HG03280 (cell line): ENCODE measurements at regions not wholly inside any gene's neighbourhood (a gene's known extent, or its start where the extent isn't known, plus 50 kb on each side); places are given as distances from the start of the nearest gene placed in this dataset.

Source experiments
- ATAC-seq: cut with Tn5 transposase; IDR thresholded peaks from one replicate; pipeline ENCODE4 v1.9.1; 2021; ENCODE audit warnings: mild to moderate bottlenecking, moderate library complexity; ENCODE audit not compliant: unreplicated experiment

DNA sequence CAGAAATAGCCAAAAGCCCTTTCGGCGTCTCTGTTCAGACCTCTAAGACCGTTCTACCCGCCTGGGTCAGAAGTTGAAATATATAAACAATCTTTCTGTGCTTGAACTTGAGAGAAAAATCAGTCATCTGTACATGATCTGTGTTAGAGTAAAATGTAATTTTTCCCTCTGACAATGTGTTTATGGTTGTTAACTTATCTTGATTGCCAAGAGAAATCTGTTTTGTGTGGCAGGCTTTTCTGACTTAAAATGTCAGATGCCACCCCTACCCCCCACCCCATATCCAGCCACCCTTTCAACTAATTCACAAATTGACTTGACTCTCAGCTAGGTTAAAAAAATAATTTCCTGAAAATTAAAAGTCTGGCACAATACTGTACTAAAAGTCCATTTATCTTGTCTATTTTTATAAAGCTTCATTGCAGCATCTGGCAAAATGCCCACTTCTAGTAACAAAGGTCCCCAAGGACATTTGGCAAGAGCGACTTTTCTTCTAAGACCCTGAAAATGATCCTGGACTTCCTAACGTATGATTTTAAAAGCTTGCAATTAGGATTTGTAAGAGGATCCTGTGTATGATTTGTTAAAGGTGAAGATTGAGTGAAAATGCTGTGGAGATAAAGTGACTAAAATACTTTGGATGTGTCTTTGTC is 304.2 kb downstream of the EPHA4 start:
- ATAC-seq = no peak

DNA sequence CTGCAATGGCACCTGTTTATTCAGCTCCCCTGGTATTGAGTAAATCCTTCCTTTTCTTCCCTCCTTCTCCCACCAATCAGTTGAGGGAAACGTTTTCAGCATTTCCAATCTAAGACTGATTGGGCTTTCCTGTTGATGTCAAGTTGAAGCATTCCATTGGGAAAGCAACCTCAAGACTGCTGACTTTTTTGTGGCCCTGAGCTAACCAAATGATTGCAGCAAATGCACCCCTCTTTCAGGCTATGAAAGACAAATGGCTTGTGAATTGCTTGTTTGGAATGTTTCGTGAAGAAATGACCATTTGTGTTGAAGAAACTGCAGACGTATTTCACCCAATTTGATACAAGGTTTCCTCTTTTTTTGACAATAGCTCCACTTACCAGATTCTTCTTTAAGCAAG is 303.5 kb downstream of the EPHA4 start:
- ATAC-seq = no peak

DNA sequence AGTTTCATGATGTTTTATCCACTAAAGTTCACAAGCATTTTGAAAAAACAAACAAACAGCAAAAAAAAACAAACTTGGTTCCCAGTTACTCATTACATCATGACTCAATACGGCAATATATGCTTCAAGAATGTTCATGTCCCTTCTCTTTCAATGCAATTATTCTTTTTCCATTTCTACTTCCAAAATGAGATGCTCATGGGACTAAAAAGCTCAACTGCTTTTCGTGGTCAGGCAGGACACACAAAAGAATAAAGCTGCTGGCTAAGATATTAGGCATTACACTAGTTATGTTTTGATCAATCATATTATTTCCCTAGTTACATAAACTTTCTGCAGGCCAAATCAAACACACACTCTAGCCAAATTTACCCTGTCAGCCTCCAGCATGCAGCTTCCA is 301.3 kb downstream of the EPHA4 start:
- no peak for ATAC-seq

GRCh38 chr2:221272729-221273128 is 299.4 kb downstream of the EPHA4 start:
- no peak for ATAC-seq

GRCh38 chr2:221276033-221276432 is 296.1 kb downstream of the EPHA4 start:
- no peak for ATAC-seq

GRCh38 chr2:221276601-221277000 is 295.5 kb downstream of the EPHA4 start:
- no peak for ATAC-seq

DNA sequence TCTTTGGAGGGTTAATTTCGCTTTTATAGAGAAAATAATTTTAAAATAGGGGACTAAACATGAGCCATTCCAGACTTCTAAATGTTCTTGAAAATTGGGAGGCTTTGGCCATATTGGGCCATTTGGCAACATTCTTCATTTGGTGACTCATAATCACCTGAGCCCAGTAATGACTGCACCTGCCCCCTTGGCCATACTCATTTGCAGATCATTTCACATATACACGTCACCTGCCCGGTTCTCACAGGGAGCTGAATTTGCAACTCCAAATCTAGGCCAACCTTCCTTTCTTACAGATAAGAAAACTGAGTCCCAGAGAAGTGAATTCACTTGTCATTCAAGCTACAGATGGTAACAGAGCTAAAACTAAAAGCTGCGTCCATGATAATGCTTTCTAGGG is 289.7 kb downstream of the EPHA4 start:
- no peak for ATAC-seq

DNA sequence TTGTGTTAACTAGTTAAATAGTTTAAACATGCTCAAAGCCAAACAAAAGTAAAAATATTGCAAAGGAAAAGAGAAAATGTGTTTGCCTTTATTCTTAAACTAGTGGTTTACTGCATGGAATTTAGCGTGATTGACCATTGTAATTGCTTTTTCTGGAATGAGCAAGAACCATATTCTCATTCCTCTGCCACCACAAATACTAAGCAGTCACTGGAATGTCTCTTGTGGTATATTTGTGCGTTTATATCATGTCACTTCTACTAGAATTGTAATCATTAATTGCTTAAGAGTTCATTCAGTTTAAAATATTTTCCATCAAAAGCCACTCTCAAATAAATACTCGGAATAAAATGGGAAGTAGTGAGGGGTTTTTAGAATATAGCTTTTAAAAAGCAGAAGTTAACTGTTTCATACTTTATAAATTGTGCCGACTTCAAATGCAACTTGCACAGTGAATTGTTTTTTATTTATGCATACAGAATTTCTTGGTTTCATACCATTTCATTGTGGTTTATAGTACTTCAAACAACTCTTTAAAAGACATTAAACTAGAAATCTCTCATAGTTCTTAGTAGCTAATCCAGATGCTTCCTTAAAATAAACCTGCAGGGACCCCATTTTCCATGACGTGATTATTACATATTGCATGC is 288.1 kb downstream of the EPHA4 start:
- no peak for ATAC-seq

GRCh38 chr2:221285148-221285547 is 287.0 kb downstream of the EPHA4 start:
- ATAC-seq = no peak

GRCh38 chr2:221286406-221286805 is 285.7 kb downstream of the EPHA4 start:
- ATAC-seq = no peak

DNA sequence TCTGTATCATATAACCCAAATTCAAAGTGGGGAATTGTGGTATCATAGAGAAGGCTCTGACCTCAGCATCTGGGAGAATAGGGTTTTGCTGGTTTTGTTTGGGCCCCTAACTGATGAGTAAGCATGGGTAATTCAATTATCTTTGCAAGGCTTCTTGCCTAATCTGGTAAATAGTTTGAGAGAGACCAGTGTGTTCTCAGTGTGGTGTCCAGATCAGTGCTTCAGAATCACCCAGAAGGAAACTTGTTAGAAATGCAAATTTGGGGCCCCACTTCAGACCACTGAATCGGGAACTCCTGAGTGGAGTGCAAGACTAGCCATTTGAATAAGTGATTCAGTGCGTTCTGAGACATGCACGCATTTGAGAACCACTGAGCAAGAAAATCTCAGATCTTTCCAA is 282.7 kb downstream of the EPHA4 start:
- no peak for ATAC-seq

DNA sequence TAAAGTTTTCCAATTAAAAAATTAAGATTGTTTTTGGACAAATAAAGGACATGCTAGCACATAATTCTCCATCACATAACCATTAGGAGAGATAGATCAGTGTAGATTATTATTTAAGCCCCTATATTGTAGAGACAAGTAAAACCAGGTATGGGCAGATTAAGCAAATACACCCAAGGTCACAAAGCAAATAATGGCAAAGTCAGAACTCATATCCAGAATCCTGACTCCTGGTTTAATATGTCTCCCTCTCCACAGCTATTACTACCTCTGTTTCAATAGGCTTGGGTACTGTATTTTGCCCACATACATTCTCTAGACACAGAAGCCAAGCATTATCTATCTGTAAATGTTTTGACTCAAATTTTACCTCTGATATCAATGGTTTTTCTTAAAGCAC is 282.3 kb downstream of the EPHA4 start:
- ATAC-seq = no peak

GRCh38 chr2:221293949-221294742 is 278.0 kb downstream of the EPHA4 start:
- no peak for ATAC-seq

DNA sequence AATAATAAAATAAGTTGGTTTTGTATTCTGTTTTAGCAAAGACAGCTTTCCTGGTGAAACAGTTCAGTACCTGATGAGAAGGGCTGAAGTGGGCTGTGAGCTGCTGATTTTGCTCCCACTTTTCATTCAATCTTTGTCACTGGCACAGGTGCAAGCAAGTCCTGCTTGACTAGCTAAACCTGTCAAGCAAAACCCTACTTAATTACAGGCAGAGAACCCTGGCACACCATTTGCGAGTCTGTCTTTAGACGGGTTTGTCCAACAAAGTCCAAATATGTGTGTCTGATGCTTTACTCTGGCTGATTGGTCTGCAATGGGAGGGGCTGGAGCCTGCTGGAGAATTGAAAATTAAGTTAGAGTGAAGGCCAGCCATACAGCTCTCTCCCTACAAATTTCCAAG is 267.2 kb downstream of the EPHA4 start:
- ATAC-seq = no peak

DNA sequence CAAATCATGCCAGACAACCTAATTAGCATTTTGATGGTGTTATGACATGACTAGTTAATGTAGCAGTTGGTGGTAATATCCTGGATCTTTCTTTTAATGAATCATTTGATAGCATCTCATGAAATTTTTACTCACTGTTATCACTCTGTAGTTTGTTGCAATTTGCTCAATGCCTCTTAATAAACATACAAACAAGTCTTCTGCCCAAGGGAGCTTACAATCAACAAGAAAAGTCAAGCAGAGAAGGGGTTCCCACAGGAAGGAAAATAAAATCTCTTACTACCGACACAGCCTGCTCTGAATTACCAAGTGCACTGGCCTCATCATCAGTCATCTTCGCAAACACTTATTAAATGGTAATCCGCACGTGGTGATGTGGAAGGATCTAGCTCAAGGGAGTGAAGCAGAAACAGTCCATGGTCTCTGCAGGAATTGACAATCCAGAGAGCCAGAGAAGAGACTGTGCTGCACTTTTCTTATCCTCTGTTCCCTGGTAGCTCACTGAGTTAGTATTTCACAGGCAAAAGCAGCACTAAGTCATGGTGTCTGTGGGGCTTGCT is 263.5 kb downstream of the EPHA4 start:
- ATAC-seq = no peak

DNA sequence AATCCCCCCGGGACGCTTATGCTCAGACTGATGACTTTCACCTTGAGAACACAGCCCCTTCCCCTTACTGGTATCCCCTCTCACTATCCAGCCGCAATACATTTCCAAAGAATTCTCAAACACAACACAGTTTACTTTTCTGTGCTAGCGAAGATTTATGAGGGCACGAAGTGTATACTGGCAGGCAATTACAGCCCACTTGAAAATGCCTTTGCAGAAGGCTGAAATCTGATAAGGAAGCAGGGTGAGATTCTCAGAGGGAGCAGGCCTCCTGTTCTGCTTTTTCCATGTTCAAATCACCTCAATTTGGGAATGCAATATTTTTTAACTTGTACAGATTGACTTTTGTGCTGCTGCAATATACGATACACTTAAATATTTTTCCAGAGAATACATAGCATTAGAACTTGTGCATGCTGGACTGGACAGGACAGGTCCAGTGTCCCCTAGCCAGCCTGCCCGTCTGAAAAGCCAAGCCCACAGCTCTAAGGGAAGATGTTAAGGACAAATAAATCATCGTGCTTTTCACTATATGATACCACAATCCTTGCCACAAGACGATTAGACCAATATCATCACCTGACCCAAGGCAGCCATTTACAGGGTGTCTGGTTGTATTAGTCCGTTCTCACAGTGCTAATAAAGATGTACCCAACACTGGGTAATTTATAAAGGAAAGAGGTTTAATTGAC is 262.1 kb downstream of the EPHA4 start:
- no peak for ATAC-seq

DNA sequence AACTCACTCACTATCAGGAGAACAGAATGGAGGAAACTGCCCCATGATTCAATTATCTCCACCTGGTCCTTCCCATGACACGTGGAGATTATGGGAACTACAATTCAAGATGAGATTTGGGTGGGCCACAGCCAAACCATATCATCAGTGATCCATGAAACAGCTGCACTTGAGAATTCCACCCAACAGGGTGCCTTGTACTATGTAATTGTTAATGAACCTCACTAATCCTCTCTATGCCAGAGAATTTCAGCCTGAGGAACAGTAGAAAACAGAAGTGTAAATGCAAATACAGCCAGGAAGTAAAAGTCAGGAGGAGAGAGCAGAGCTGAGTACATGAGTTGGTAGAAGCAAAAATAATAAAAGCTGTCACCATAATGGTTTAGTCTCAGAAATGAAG is 261.4 kb downstream of the EPHA4 start:
- no peak for ATAC-seq

- ATAC-seq = no peak
Observed at GRCh38 chr2:221312634-221313033, 259.5 kb downstream of the EPHA4 start.

DNA sequence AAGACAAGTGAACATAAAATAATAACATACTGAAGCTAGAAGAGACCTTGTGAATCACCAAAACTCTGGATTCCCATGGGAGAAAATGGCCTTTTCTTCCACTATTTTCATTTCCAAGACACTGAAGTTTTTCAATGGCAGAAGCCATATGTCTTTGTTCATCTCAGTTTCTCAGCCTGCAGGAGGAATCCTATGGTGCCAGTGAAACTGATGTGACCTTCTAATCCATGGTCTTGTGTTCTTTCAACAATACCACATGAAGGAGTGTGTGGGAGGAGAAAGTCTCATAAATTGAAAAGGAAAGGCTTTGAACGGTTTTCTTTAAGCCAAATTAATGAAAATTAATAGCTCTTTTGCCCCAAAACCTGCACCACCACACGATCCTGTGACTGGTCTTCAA is 257.3 kb downstream of the EPHA4 start:
- ATAC-seq = no peak

DNA sequence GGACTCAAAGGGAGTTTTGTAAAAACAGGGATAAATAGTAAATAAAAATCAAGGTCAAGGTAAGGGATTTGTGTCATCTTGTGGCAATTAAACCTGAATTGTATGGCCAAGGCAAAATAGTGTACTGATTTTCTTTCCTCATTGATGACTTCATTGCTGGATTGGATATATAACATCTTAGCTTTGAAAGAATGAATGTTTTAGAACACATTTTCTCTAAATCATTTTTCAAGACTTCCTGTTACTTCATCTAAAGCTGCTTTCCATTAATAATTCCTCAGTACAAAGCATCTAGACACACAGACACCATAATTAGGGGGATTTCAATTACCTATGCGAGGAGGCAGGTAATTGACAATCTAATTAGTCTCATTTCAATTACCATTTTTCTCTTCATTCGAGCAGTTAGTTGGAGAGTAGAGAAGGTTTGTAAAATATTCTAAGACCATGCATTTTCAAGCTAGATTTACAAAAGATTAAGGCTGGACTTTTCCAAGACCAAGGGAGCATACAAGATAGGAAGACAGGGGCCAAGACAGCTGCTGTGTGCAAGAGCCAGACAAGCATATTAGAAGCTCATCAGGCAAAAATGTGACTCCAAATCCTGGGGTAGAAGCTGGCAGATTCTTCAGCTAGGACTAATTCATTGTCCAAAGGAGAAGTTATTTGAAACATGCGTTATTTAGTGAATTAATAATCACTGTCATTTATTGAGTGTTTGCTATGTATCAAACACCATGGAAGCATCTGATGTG is 253.6 kb downstream of the EPHA4 start:
- ATAC-seq = no peak

GRCh38 chr2:221322741-221323140 is 249.4 kb downstream of the EPHA4 start:
- no peak for ATAC-seq
